ENCODE measurements at regions not wholly inside any gene's neighbourhood (a gene's known extent, or its start where the extent isn't known, plus 50 kb on each side); places are given as distances from the start of the nearest gene placed in this dataset.

DNA sequence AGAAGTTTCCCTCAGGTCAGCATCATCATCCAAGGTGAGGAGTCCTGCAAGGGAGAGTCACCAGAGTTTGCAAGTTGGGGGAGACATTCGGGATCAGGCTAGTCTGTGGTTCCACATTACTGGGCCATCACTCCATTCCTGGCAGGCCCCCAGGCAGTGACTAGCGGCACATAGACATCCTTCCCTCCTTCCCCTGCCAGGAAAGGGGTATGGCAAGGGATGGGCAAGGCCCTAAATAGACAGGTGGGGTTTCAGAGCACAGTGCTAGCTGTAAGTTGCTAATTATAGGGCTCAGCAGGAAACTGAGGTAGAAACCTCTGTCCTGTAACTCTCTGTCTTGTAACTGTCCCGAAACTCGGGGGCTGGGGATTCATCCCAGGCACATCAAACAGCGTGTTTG is 215.2 kb upstream of the ROPN1 start:
- TF ChIP-seq POLR2A (IDR thresholded peaks at IDR 0.05) (no peak), CTCF (IDR thresholded peaks at IDR 0.05) (no peak)

Data from Peyer's patch (tissue), 4 donors.